Astrocyte of the cerebellum (primary cell): ENCODE measurements at regions not wholly inside any gene's neighbourhood (a gene's known extent, or its start where the extent isn't known, plus 50 kb on each side); places are given as distances from the start of the nearest gene placed in this dataset.

Experiments
- DNase-seq: peaks from one replicate; pipeline ENCODE4 v3.0.0-alpha.2; 2011; ENCODE audit warnings: low read depth
- H3K4me3 ChIP-seq: 2 replicates; pipeline ENCODE4 v1.5.1; 2011; ENCODE audit warnings: mild to moderate bottlenecking, low read depth, low read length, moderate library complexity
- CTCF ChIP-seq: IDR thresholded peaks from 2 replicates; pipeline ENCODE4 v1.5.1; 2012; ENCODE audit warnings: low read length, low read depth, moderate library complexity, mild to moderate bottlenecking; ENCODE audit errors: missing control alignments
- in situ Hi-C: cut with HindIII; loops from 2 replicates; pipeline ENCODE4 v1.10.0; 2017; ENCODE audit warnings: low sequenced_read_pairs

- DNase-seq = no peak
- no peak overlapping the region for H3K4me3 ChIP-seq
- in situ Hi-C loops = no loop called here
- TF ChIP-seq CTCF = no peak
Observed at GRCh38 chr21:29436143-29436542, 137.4 kb downstream of the BACH1 start.

GRCh38 chr21:29436650-29437049, 137.9 kb downstream of the BACH1 start:
- DNase-seq = no peak
- in situ Hi-C loops = no loop called here
- TF ChIP-seq CTCF = no peak
- no peak overlapping the region for H3K4me3 ChIP-seq

GRCh38 chr21:29441651-29442050, 142.9 kb downstream of the BACH1 start:
- DNase-seq = peak; percentile 48
- no peak for TF ChIP-seq CTCF
- in situ Hi-C loops = no loop called here
- no peak overlapping the region for H3K4me3 ChIP-seq

GRCh38 chr21:29443411-29444010, 144.8 kb downstream of the BACH1 start:
- TF ChIP-seq CTCF = no peak
- DNase-seq = no peak
- in situ Hi-C loops = no loop called here
- no peak overlapping the region for H3K4me3 ChIP-seq

GRCh38 chr21:29448766-29449165, 150.0 kb downstream of the BACH1 start:
- no peak for DNase-seq
- no peak overlapping the region for H3K4me3 ChIP-seq
- TF ChIP-seq CTCF = no peak
- in situ Hi-C loops = no loop called here

- TF ChIP-seq CTCF = no peak
- no peak overlapping the region for H3K4me3 ChIP-seq
- in situ Hi-C loops = no loop called here
- no peak for DNase-seq
Observed at GRCh38 chr21:29449306-29449950, 150.7 kb downstream of the BACH1 start.
